GM21381 (cell line): ENCODE measurements at regions not wholly inside any gene's neighbourhood (a gene's known extent, or its start where the extent isn't known, plus 50 kb on each side); places are given as distances from the start of the nearest gene placed in this dataset.
"Not testable (repeated sequence)": the region's sequence is repeated elsewhere in the genome, so short reads cannot be mapped to it uniquely, and the experiment has no call there.

ENCODE experiments used
- ATAC-seq: cut with Tn5 transposase; IDR thresholded peaks from one replicate; pipeline ENCODE4 v1.9.1; 2021; ENCODE audit warnings: mild to moderate bottlenecking, moderate library complexity; ENCODE audit not compliant: unreplicated experiment

GRCh38 chr6:44733868-44734267 is 346.4 kb downstream of the CDC5L start:
- no peak for ATAC-seq

GRCh38 chr6:44734886-44735629 is 347.6 kb downstream of the CDC5L start:
- no peak for ATAC-seq

GRCh38 chr6:44735630-44735963 is 348.1 kb downstream of the CDC5L start:
- ATAC-seq: no peak

- ATAC-seq: no peak
Measured at GRCh38 chr6:44737341-44737740, 349.8 kb downstream of the CDC5L start.

- no peak for ATAC-seq
Measured at GRCh38 chr6:44737829-44738528, 350.5 kb downstream of the CDC5L start.

GRCh38 chr6:44738601-44739146 is 351.2 kb downstream of the CDC5L start:
- no peak for ATAC-seq

GRCh38 chr6:44739181-44739580 is 351.7 kb downstream of the CDC5L start:
- ATAC-seq: no peak

- no peak for ATAC-seq
Measured at GRCh38 chr6:44740566-44741120, 353.1 kb downstream of the CDC5L start.

GRCh38 chr6:44742201-44742600 is 354.7 kb downstream of the CDC5L start:
- no peak for ATAC-seq

GRCh38 chr6:44742828-44743372 is 355.4 kb downstream of the CDC5L start:
- ATAC-seq: no peak

- ATAC-seq: not testable (repeated sequence)
Measured at GRCh38 chr6:44760116-44760515, 372.6 kb downstream of the CDC5L start.

GRCh38 chr6:44761046-44761445 is 373.5 kb downstream of the CDC5L start:
- no peak for ATAC-seq

GRCh38 chr6:44762496-44762895 is 375.0 kb downstream of the CDC5L start:
- no peak for ATAC-seq

GRCh38 chr6:44771647-44772415 is 384.3 kb downstream of the CDC5L start:
- no peak for ATAC-seq

- no peak for ATAC-seq
Measured at GRCh38 chr6:44772838-44773237, 385.3 kb downstream of the CDC5L start.

GRCh38 chr6:44775121-44775520 is 387.6 kb downstream of the CDC5L start:
- no peak for ATAC-seq

- no peak for ATAC-seq
Measured at GRCh38 chr6:44776344-44776743, 388.8 kb downstream of the CDC5L start.

GRCh38 chr6:44778513-44778912 is 391.0 kb downstream of the CDC5L start:
- ATAC-seq: no peak
